ENCODE measurements at regions not wholly inside any gene's neighbourhood (a gene's known extent, or its start where the extent isn't known, plus 50 kb on each side); places are given as distances from the start of the nearest gene placed in this dataset.

DNA sequence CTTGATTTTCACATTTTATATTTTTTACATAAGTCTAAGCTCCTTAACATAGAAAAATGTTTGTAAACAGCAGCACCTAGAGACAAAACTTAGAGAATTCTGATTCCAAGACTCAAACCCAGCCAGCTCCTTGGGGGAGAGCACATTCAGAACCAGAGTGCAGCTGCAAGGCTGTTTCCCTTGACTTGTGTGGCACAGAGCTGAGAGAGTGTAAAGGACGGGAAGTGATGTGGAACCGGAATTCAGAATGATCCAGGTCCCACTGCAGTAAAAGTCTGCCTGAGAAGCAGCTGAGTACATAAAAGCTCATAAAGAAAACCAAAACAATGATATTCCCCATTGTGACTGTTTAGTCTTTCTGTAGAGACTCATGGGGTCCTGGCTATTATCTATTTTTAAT, 713.8 kb downstream of the RAB28 start:
- H3K79me2 ChIP-seq (replicated peaks; ENCODE audit: insufficient read depth, low read length) = no peaks in the 10 kb centered on the region
- no peaks in the 10 kb centered on the region for H3K27me3 ChIP-seq (ENCODE audit: insufficient read depth, low read depth, low read length)
- no peak overlapping the region for H3K4me3 ChIP-seq (ENCODE audit: low read length)
- no peak overlapping the region for H3K27ac ChIP-seq (ENCODE audit: low read length)
- TF ChIP-seq EP300 (conservative IDR thresholded peaks at IDR 0.05; ENCODE audit: poor library complexity, severe bottlenecking) (no peak), EZH2 (IDR thresholded peaks at IDR 0.05; ENCODE audit: borderline replicate concordance, insufficient read depth, low read length, poor library complexity, severe bottlenecking) (no peak), RAD21 (conservative IDR thresholded peaks at IDR 0.05) (no peak), SMC3 (conservative IDR thresholded peaks at IDR 0.05; ENCODE audit: poor library complexity) (no peak), MXI1 (conservative IDR thresholded peaks at IDR 0.05; ENCODE audit: poor library complexity, severe bottlenecking) (no peak), POLR2AphosphoS5 (IDR thresholded peaks at IDR 0.05) (no peak), TAF1 (IDR thresholded peaks at IDR 0.05; ENCODE audit: low read depth) (no peak)
- TF ChIP-seq, protein P1, sequence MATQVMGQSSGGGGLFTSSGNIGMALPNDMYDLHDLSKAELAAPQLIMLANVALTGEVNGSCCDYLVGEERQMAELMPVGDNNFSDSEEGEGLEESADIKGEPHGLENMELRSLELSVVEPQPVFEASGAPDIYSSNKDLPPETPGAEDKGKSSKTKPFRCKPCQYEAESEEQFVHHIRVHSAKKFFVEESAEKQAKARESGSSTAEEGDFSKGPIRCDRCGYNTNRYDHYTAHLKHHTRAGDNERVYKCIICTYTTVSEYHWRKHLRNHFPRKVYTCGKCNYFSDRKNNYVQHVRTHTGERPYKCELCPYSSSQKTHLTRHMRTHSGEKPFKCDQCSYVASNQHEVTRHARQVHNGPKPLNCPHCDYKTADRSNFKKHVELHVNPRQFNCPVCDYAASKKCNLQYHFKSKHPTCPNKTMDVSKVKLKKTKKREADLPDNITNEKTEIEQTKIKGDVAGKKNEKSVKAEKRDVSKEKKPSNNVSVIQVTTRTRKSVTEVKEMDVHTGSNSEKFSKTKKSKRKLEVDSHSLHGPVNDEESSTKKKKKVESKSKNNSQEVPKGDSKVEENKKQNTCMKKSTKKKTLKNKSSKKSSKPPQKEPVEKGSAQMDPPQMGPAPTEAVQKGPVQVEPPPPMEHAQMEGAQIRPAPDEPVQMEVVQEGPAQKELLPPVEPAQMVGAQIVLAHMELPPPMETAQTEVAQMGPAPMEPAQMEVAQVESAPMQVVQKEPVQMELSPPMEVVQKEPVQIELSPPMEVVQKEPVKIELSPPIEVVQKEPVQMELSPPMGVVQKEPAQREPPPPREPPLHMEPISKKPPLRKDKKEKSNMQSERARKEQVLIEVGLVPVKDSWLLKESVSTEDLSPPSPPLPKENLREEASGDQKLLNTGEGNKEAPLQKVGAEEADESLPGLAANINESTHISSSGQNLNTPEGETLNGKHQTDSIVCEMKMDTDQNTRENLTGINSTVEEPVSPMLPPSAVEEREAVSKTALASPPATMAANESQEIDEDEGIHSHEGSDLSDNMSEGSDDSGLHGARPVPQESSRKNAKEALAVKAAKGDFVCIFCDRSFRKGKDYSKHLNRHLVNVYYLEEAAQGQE (IDR thresholded peaks at IDR 0.05; ENCODE audit: borderline replicate concordance) = no peak
- TF ChIP-seq, protein P2, sequence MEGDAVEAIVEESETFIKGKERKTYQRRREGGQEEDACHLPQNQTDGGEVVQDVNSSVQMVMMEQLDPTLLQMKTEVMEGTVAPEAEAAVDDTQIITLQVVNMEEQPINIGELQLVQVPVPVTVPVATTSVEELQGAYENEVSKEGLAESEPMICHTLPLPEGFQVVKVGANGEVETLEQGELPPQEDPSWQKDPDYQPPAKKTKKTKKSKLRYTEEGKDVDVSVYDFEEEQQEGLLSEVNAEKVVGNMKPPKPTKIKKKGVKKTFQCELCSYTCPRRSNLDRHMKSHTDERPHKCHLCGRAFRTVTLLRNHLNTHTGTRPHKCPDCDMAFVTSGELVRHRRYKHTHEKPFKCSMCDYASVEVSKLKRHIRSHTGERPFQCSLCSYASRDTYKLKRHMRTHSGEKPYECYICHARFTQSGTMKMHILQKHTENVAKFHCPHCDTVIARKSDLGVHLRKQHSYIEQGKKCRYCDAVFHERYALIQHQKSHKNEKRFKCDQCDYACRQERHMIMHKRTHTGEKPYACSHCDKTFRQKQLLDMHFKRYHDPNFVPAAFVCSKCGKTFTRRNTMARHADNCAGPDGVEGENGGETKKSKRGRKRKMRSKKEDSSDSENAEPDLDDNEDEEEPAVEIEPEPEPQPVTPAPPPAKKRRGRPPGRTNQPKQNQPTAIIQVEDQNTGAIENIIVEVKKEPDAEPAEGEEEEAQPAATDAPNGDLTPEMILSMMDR (IDR thresholded peaks at IDR 0.05; ENCODE audit: poor library complexity, severe bottlenecking) = no peak
- no peak overlapping the region for H2AFZ ChIP-seq (ENCODE audit: low read depth, low read length)
- no peaks in the 10 kb centered on the region for H3K9me3 ChIP-seq (ENCODE audit: low read length)
- no peak overlapping the region for H3K4me2 ChIP-seq (ENCODE audit: low read length)
- H4K20me1 ChIP-seq (ENCODE audit: insufficient read depth) = no peaks in the 10 kb centered on the region
- no peaks in the 10 kb centered on the region for H3F3A ChIP-seq (ENCODE audit: insufficient read depth, low read length, poor library complexity, severe bottlenecking)
- H3K36me3 ChIP-seq (ENCODE audit: insufficient read depth, low read length) = no peaks in the 10 kb centered on the region
- H3K9me2 ChIP-seq (ENCODE audit: insufficient read depth, low read length) = no peaks in the 10 kb centered on the region
- H3K9ac ChIP-seq (ENCODE audit: low read length) = no peak overlapping the region

DNA sequence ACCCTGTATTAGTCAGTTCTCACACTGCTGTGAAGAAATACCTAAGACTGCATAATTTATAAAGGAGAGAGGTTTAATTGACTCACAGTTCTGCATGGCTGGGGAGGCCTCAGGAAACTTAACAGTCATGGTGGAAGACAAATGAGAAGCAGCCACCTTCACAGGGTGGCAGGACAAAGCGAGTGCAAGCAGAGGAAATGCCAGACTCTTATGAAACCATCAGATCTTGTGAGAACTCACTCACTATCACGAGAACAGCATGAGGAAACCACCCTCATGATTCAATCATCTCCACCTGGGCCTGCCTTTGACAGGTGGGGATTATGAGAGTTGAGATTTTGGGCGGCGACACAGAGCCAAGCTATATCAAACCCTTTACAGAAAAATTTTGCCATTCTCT, 722.4 kb downstream of the RAB28 start:
- no peaks in the 10 kb centered on the region for H3F3A ChIP-seq (ENCODE audit: insufficient read depth, low read length, poor library complexity, severe bottlenecking)
- no peaks in the 10 kb centered on the region for H3K36me3 ChIP-seq (ENCODE audit: insufficient read depth, low read length)
- H3K4me3 ChIP-seq (ENCODE audit: low read length) = no peak overlapping the region
- no peak overlapping the region for H2AFZ ChIP-seq (ENCODE audit: low read depth, low read length)
- no peaks in the 10 kb centered on the region for H3K79me2 ChIP-seq (replicated peaks; ENCODE audit: insufficient read depth, low read length)
- TF ChIP-seq EP300 (conservative IDR thresholded peaks at IDR 0.05; ENCODE audit: poor library complexity, severe bottlenecking) = no peak
- H3K9ac ChIP-seq (ENCODE audit: low read length) = no peak overlapping the region
- H3K9me3 ChIP-seq (ENCODE audit: low read length) = no peaks in the 10 kb centered on the region
- no peaks in the 10 kb centered on the region for H4K20me1 ChIP-seq (ENCODE audit: insufficient read depth)
- H3K27me3 ChIP-seq (ENCODE audit: insufficient read depth, low read depth, low read length) = no peaks in the 10 kb centered on the region
- H3K27ac ChIP-seq (ENCODE audit: low read length) = no peak overlapping the region
- no peaks in the 10 kb centered on the region for H3K9me2 ChIP-seq (ENCODE audit: insufficient read depth, low read length)
- H3K4me2 ChIP-seq (ENCODE audit: low read length) = no peak overlapping the region

DNA sequence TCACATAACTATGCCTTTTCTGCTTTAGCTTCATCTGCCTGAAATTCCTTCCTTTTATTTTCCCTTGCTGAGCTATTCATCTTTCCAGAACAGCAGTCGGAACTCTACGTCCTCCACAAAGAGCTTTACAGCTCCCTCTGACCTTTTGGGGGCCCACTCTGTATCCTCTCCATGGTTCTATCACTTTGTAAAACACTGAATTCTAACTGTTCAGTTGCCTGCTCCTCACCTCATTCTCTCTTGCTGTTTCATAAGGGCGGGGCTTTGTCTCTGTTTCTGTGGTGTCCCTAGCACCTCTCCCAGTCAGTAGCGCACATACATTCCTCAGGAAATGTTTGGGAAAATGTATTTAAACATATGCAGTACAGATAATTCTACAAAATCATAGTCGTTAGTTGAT, 737.0 kb downstream of the RAB28 start:
- H3K27ac ChIP-seq (ENCODE audit: low read length) = no peak overlapping the region
- H3K9ac ChIP-seq (ENCODE audit: low read length) = no peak overlapping the region
- H3K9me3 ChIP-seq (ENCODE audit: low read length) = no peaks in the 10 kb centered on the region
- H3K27me3 ChIP-seq (ENCODE audit: insufficient read depth, low read depth, low read length) = no peaks in the 10 kb centered on the region
- no peaks in the 10 kb centered on the region for H4K20me1 ChIP-seq (ENCODE audit: insufficient read depth)
- H3K4me2 ChIP-seq (ENCODE audit: low read length) = no peak overlapping the region
- H2AFZ ChIP-seq (ENCODE audit: low read depth, low read length) = no peak overlapping the region
- no peaks in the 10 kb centered on the region for H3K9me2 ChIP-seq (ENCODE audit: insufficient read depth, low read length)
- no peak overlapping the region for H3K4me3 ChIP-seq (ENCODE audit: low read length)
- no peaks in the 10 kb centered on the region for H3K36me3 ChIP-seq (ENCODE audit: insufficient read depth, low read length)
- H3K79me2 ChIP-seq (replicated peaks; ENCODE audit: insufficient read depth, low read length) = no peaks in the 10 kb centered on the region
- no peaks in the 10 kb centered on the region for H3F3A ChIP-seq (ENCODE audit: insufficient read depth, low read length, poor library complexity, severe bottlenecking)
- TF ChIP-seq RAD21 (conservative IDR thresholded peaks at IDR 0.05) = no peak
- TF ChIP-seq EP300 (conservative IDR thresholded peaks at IDR 0.05; ENCODE audit: poor library complexity, severe bottlenecking) = no peak
- TF ChIP-seq, protein P1 (IDR thresholded peaks at IDR 0.05; ENCODE audit: borderline replicate concordance) = no peak
- TF ChIP-seq TAF1 (IDR thresholded peaks at IDR 0.05; ENCODE audit: low read depth) = no peak
- TF ChIP-seq, protein P2 (IDR thresholded peaks at IDR 0.05; ENCODE audit: poor library complexity, severe bottlenecking) = no peak
- TF ChIP-seq POLR2AphosphoS5 (IDR thresholded peaks at IDR 0.05) = no peak
- TF ChIP-seq EZH2 (IDR thresholded peaks at IDR 0.05; ENCODE audit: borderline replicate concordance, insufficient read depth, low read length, poor library complexity, severe bottlenecking) = no peak
- TF ChIP-seq SMC3 (conservative IDR thresholded peaks at IDR 0.05; ENCODE audit: poor library complexity) = no peak
- TF ChIP-seq MXI1 (conservative IDR thresholded peaks at IDR 0.05; ENCODE audit: poor library complexity, severe bottlenecking) = no peak
